Liver (tissue), 8 donors: ENCODE measurements at regions not wholly inside any gene's neighbourhood (a gene's known extent, or its start where the extent isn't known, plus 50 kb on each side); places are given as distances from the start of the nearest gene placed in this dataset.

Source experiments
- DNase-seq: peaks from one replicate; pipeline ENCODE4 v3.0.0-alpha.2; 2017; ENCODE audit warnings: low spot score
- H3K27ac ChIP-seq, 2 donors: one replicate each; pipeline ENCODE4 v1.7.0; 2013; ENCODE audit warnings: inconsistent platforms in 2 of 2, low read length in 2 of 2, control low read depth in 1 of 2, low read depth in 1 of 2, mild to moderate bottlenecking in 1 of 2
- H3K27me3 ChIP-seq, 4 donors: one replicate each; pipeline versions ENCODE4 v1.6.1 to v1.7.0; 2013; ENCODE audit warnings: low read length in 3 of 4, inconsistent platforms in 1 of 4, mild to moderate bottlenecking in 1 of 4, moderate library complexity in 1 of 4; ENCODE audit not compliant: control insufficient read depth in 4 of 4, insufficient read depth in 4 of 4
- H3K36me3 ChIP-seq, 4 donors: one replicate each; pipeline versions ENCODE4 v1.6.1 to v1.7.0; 2013; ENCODE audit warnings: low read length in 3 of 4, mild to moderate bottlenecking in 3 of 4, low read depth in 1 of 4, moderate library complexity in 1 of 4; ENCODE audit not compliant: control insufficient read depth in 4 of 4, insufficient read depth in 3 of 4
- H3K4me1 ChIP-seq, 4 donors: one replicate each; pipeline versions ENCODE4 v1.6.1 to v1.7.0; 2013; ENCODE audit warnings: low read length in 3 of 4, mild to moderate bottlenecking in 3 of 4, moderate library complexity in 1 of 4; ENCODE audit not compliant: control insufficient read depth in 4 of 4, insufficient read depth in 4 of 4
- H3K4me3 ChIP-seq, 3 donors: one replicate each; pipeline versions ENCODE4 v1.6.1 to v1.7.0; 2013; ENCODE audit warnings: low read length in 3 of 3, control low read depth in 1 of 3, low read depth in 1 of 3, mild to moderate bottlenecking in 1 of 3
- H3K9ac ChIP-seq, 2 donors: one replicate each; pipeline ENCODE4 v1.7.0; 2013; ENCODE audit warnings: low read length in 2 of 2, mild to moderate bottlenecking in 2 of 2, moderate library complexity in 2 of 2, control low read depth in 1 of 2, low read depth in 1 of 2
- H3K9me3 ChIP-seq, 4 donors: one replicate each; pipeline versions ENCODE4 v1.6.1 to v1.7.0; 2013; ENCODE audit warnings: low read length in 3 of 4; ENCODE audit not compliant: control insufficient read depth in 4 of 4
- ATF3 ChIP-seq: IDR thresholded peaks from 2 replicates; pipeline ENCODE4 v1.6.1; 2016; ENCODE audit warnings: antibody characterized with exemption
- CTCF ChIP-seq: fragments of 150-350 bp; IDR thresholded peaks from 2 replicates; pipeline ENCODE4 v1.5.1; 2017; ENCODE audit warnings: improper control_type of control experiment, low read depth, low read length; ENCODE audit not compliant: missing input control
- EGR1 ChIP-seq, 2 donors: IDR thresholded peaks; 2 replicates each; pipeline ENCODE4 v1.6.1; 2016 to 2018; ENCODE audit warnings: antibody characterized with exemption in 2 of 2, low read depth in 2 of 2
- FOXA1 ChIP-seq: IDR thresholded peaks from 2 replicates; pipeline ENCODE4 v1.6.1; 2016; ENCODE audit warnings: antibody characterized with exemption
- FOXA2 ChIP-seq: IDR thresholded peaks from 2 replicates; pipeline ENCODE4 v1.6.1; 2016; ENCODE audit warnings: antibody characterized with exemption
- GABPA ChIP-seq, 2 donors: IDR thresholded peaks in 1 of 2; conservative IDR thresholded peaks in 1 of 2; 2 replicates each; pipeline ENCODE4 v1.6.1; 2016; ENCODE audit warnings: antibody characterized with exemption in 2 of 2, mild to moderate bottlenecking in 1 of 2, moderate library complexity in 1 of 2
- HNF4A ChIP-seq, 2 donors: conservative IDR thresholded peaks; 2 replicates each; pipeline ENCODE4 v1.6.1; 2016; ENCODE audit warnings: antibody characterized with exemption in 2 of 2, mild to moderate bottlenecking in 2 of 2
- HNF4G ChIP-seq: IDR thresholded peaks from 2 replicates; pipeline ENCODE4 v1.6.1; 2016; ENCODE audit warnings: antibody characterized with exemption
- JUND ChIP-seq, 2 donors: IDR thresholded peaks; 2 replicates each; pipeline ENCODE4 v1.6.1; 2016; ENCODE audit warnings: antibody characterized with exemption in 2 of 2
- MAX ChIP-seq: IDR thresholded peaks from 2 replicates; pipeline ENCODE4 v1.6.1; 2016; ENCODE audit warnings: antibody characterized with exemption
- NR2F2 ChIP-seq: IDR thresholded peaks from 2 replicates; pipeline ENCODE4 v1.6.1; 2016; ENCODE audit warnings: antibody characterized with exemption
- RAD21 ChIP-seq, 2 donors: IDR thresholded peaks; 2 replicates each; pipeline ENCODE4 v1.6.1; 2016; ENCODE audit warnings: antibody characterized with exemption in 2 of 2, mild to moderate bottlenecking in 2 of 2
- REST ChIP-seq: IDR thresholded peaks from 2 replicates; pipeline ENCODE4 v1.6.1; 2016; ENCODE audit warnings: antibody characterized with exemption, mild to moderate bottlenecking
- SP1 ChIP-seq: IDR thresholded peaks from 2 replicates; pipeline ENCODE4 v1.6.1; 2018; ENCODE audit warnings: antibody characterized with exemption, mild to moderate bottlenecking
- TAF1 ChIP-seq: conservative IDR thresholded peaks from 2 replicates; pipeline ENCODE4 v1.6.1; 2016; ENCODE audit warnings: antibody characterized with exemption, mild to moderate bottlenecking
- YY1 ChIP-seq: IDR thresholded peaks from 2 replicates; pipeline ENCODE4 v1.6.1; 2016; ENCODE audit warnings: antibody characterized with exemption, mild to moderate bottlenecking
- ZBTB33 ChIP-seq: IDR thresholded peaks from 2 replicates; pipeline ENCODE4 v1.6.1; 2016; ENCODE audit warnings: antibody characterized with exemption
- WGBS: extraction: QIAGEN DNeasy Blood & Tissue Kit; methylation state at CpG from one replicate; pipeline ENCODE4 v1.1.7; 2013; 5-methylcytosine and 5-hydroxymethylcytosine counted together
- donor health status: healthy.
- donor health status: healthy.
- donor health status: healthy.
- donor health status: healthy.
- donor health status: healthy.

GRCh38 chr10:6321880-6322279, 119.1 kb downstream of the PFKFB3 start (continued):
- TF ChIP-seq HNF4A (conservative IDR thresholded peaks at IDR 0.05) (no peak), NR2F2 (no peak), RAD21 (IDR thresholded peaks at IDR 0.05) (no peak)

GRCh38 chr10:6322805-6323204, 120.1 kb downstream of the PFKFB3 start:
- Histone ChIP-seq H3K4me3 (no peak overlapping the region), H3K36me3 (no peaks in the 10 kb centered on the region), H3K27me3 (no peaks in the 10 kb centered on the region), H3K27ac (no peak overlapping the region), H3K4me1 (no peaks in the 10 kb centered on the region), H3K9ac (no peak overlapping the region), H3K9me3 (no peaks in the 10 kb centered on the region)
- 93% methylated on average over 3 of the region's 3 CpGs for WGBS
- TF ChIP-seq TAF1 (no peak), GABPA (IDR thresholded peaks at IDR 0.05 in 1 of 2, conservative IDR thresholded peaks at IDR 0.05 in 1 of 2) (no peak), CTCF (no peak), FOXA2 (no peak)
- no peak for DNase-seq

GRCh38 chr10:6327961-6328698, 125.4 kb downstream of the PFKFB3 start:
- no peak overlapping the region for H3K27ac ChIP-seq
- no peaks in the 10 kb centered on the region for H3K9me3 ChIP-seq
- no peak for DNase-seq
- H3K4me1 ChIP-seq = no peaks in the 10 kb centered on the region
- no peak overlapping the region for H3K9ac ChIP-seq
- no peaks in the 10 kb centered on the region for H3K27me3 ChIP-seq
- no peaks in the 10 kb centered on the region for H3K36me3 ChIP-seq
- TF ChIP-seq REST = no peak
- TF ChIP-seq HNF4A (conservative IDR thresholded peaks at IDR 0.05) = no peak
- TF ChIP-seq TAF1 = no peak
- TF ChIP-seq YY1 = no peak
- no peak for TF ChIP-seq HNF4G
- TF ChIP-seq MAX = no peak
- TF ChIP-seq JUND (IDR thresholded peaks at IDR 0.05) = no peak
- TF ChIP-seq FOXA1 = no peak
- TF ChIP-seq CTCF = no peak
- no peak for TF ChIP-seq RAD21 (IDR thresholded peaks at IDR 0.05)
- TF ChIP-seq NR2F2 = no peak
- TF ChIP-seq ATF3 = no peak
- no peak for TF ChIP-seq EGR1 (IDR thresholded peaks at IDR 0.05; ENCODE audit: low read depth in 2 of 2)
- TF ChIP-seq ZBTB33 = no peak
- TF ChIP-seq SP1 = no peak
- WGBS = 94% methylated on average over 10 of the region's 10 CpGs
- no peak overlapping the region for H3K4me3 ChIP-seq
